Neuronal stem cell (in vitro differentiated cells): ENCODE measurements at regions not wholly inside any gene's neighbourhood (a gene's known extent, or its start where the extent isn't known, plus 50 kb on each side); places are given as distances from the start of the nearest gene placed in this dataset.

Source experiments
- DNase-seq: peaks from one replicate; pipeline ENCODE4 v3.0.0-alpha.2; 2013; ENCODE audit warnings: low spot score
- H2AFZ ChIP-seq: one replicate; pipeline ENCODE4 v1.6.1; 2013; ENCODE audit warnings: mild to moderate bottlenecking, low read length, inconsistent platforms
- H2AK5ac ChIP-seq: 2 replicates; pipeline ENCODE4 v1.6.1; 2013; ENCODE audit warnings: low read depth, mild to moderate bottlenecking, inconsistent platforms, low read length, moderate library complexity, mixed read lengths
- H2BK120ac ChIP-seq: 2 replicates; pipeline ENCODE4 v1.6.1; 2013; ENCODE audit warnings: low read depth, mild to moderate bottlenecking, inconsistent platforms, low read length, moderate library complexity, mixed read lengths
- H2BK12ac ChIP-seq: one replicate; pipeline ENCODE4 v1.6.1; 2013; ENCODE audit warnings: low read length, inconsistent platforms
- H2BK15ac ChIP-seq: 2 replicates; pipeline ENCODE4 v1.6.1; 2013; ENCODE audit warnings: mild to moderate bottlenecking, low read length, inconsistent platforms, mixed read lengths
- H2BK5ac ChIP-seq: one replicate; pipeline ENCODE4 v1.6.1; 2013; ENCODE audit warnings: inconsistent platforms, mild to moderate bottlenecking, low read length, moderate library complexity
- H3K14ac ChIP-seq: one replicate; pipeline ENCODE4 v1.6.1; 2013; ENCODE audit warnings: low read length, inconsistent platforms
- H3K18ac ChIP-seq: 2 replicates; pipeline ENCODE4 v1.6.1; 2013; ENCODE audit warnings: low read length, inconsistent platforms
- H3K23ac ChIP-seq: 2 replicates; pipeline ENCODE4 v1.6.1; 2013; ENCODE audit warnings: low read depth, mild to moderate bottlenecking, mixed read lengths, low read length, inconsistent platforms; ENCODE audit not compliant: poor library complexity
- H3K27ac ChIP-seq: replicated peaks from 3 replicates; pipeline ENCODE4 v1.5.1; 2013; ENCODE audit warnings: low read length, inconsistent platforms
- H3K27me3 ChIP-seq, 3 experiments: 2 replicates each; pipeline ENCODE4 v1.6.1; 2013; ENCODE audit warnings: low read length in 3 of 3, mild to moderate bottlenecking in 2 of 3, inconsistent platforms in 1 of 3, low read depth in 1 of 3, mixed read lengths in 1 of 3, moderate library complexity in 1 of 3; ENCODE audit not compliant: control insufficient read depth in 3 of 3, insufficient read depth in 3 of 3
- H3K36me3 ChIP-seq, 2 donors: replicated peaks in 1 of 2; 2 replicates each; pipeline ENCODE4 v1.6.1; 2013; ENCODE audit warnings: low read length in 2 of 2; ENCODE audit not compliant: control insufficient read depth in 2 of 2, insufficient read depth in 2 of 2
- H3K4ac ChIP-seq: 2 replicates; pipeline ENCODE4 v1.6.1; 2013; ENCODE audit warnings: inconsistent platforms, mild to moderate bottlenecking, low read length, moderate library complexity
- H3K4me1 ChIP-seq, 2 donors: 1 replicate in 1 of 2; 2 replicates in 1 of 2; pipeline ENCODE4 v1.6.1; 2013; ENCODE audit warnings: low read length in 2 of 2, low read depth in 1 of 2; ENCODE audit not compliant: control insufficient read depth in 2 of 2, insufficient read depth in 1 of 2
- H3K4me2 ChIP-seq: one replicate; pipeline ENCODE4 v1.6.1; 2013; ENCODE audit warnings: mild to moderate bottlenecking, low read length, inconsistent platforms; ENCODE audit not compliant: insufficient read depth, poor library complexity, severe bottlenecking
- H3K4me3 ChIP-seq, 2 donors: 2 replicates each; pipeline ENCODE4 v1.5.1; 2013; ENCODE audit warnings: low read length in 2 of 2, mild to moderate bottlenecking in 2 of 2, inconsistent platforms in 1 of 2, moderate library complexity in 1 of 2
- H3K79me1 ChIP-seq: one replicate; pipeline ENCODE4 v1.6.1; 2013; ENCODE audit warnings: low read depth, mild to moderate bottlenecking, inconsistent platforms, low read length, moderate library complexity
- H3K9ac ChIP-seq: one replicate; pipeline ENCODE4 v1.6.1; 2013; ENCODE audit warnings: mild to moderate bottlenecking, low read depth, low read length, inconsistent platforms; ENCODE audit not compliant: poor library complexity
- H3K9me3 ChIP-seq, 2 donors: replicated peaks in 1 of 2; 2 replicates each; pipeline versions ENCODE3 to v1.6.1; 2013; ENCODE audit warnings: low read length in 2 of 2, mild to moderate bottlenecking in 2 of 2, inconsistent platforms in 1 of 2, low read depth in 1 of 2, mixed read lengths in 1 of 2, moderate library complexity in 1 of 2; ENCODE audit not compliant: control insufficient read depth in 2 of 2, insufficient read depth in 1 of 2
- H4K8ac ChIP-seq: one replicate; pipeline ENCODE4 v1.6.1; 2013; ENCODE audit warnings: low read depth, mild to moderate bottlenecking, inconsistent platforms, low read length, moderate library complexity
- H4K91ac ChIP-seq: one replicate; pipeline ENCODE4 v1.6.1; 2013; ENCODE audit warnings: low read length, low read depth, mild to moderate bottlenecking, inconsistent platforms; ENCODE audit not compliant: poor library complexity
- WGBS, 2 donors: extraction: QIAGEN DNeasy Blood & Tissue Kit; methylation state at CpG; one replicate each; pipeline ENCODE4 v1.1.7; 2013; ENCODE audit warnings: missing lambda C conversion rate in 2 of 2, mixed read lengths in 1 of 2; ENCODE audit not compliant: insufficient read length in 2 of 2, insufficient replicate concordance in 1 of 2; ENCODE audit errors: extremely low coverage in 2 of 2; 5-methylcytosine and 5-hydroxymethylcytosine counted together

DNA sequence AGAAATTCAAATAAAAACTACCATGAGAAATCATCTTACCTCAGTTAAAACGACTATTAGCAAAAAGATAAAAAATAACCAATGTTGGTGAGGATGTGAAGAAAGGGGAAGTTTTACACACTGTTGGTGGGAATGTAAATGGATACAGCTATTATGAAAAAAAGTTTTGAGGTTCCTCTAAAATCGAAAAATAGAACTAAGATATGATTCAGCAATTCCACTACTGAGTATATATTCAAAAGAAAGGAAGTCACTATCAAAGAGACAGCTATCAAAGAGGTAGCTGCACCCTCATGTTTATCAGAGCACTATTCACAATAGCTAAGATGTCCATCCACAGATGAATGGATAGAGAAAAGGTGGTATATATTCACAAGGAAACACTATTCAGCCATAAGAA lies 1888.4 kb downstream of the MAT2B start:
- H2AFZ ChIP-seq: no peak overlapping the region
- WGBS, 2 donors: no CpG with 5 or more reads among the region's 2 CpGs
- H3K4ac ChIP-seq: no peak overlapping the region
- no peak overlapping the region for H2AK5ac ChIP-seq
- no peaks in the 10 kb centered on the region for H3K79me1 ChIP-seq
- H3K9me3 ChIP-seq: peaks cover 0 to under 1% of the 10 kb centered on the region in 2 donors
- no peak overlapping the region for H4K91ac ChIP-seq
- no peak overlapping the region for H3K4me3 ChIP-seq
- no peak overlapping the region for H2BK5ac ChIP-seq
- H3K14ac ChIP-seq: no peak overlapping the region
- H3K18ac ChIP-seq: no peak overlapping the region
- no peaks in the 10 kb centered on the region for H3K4me1 ChIP-seq
- H2BK12ac ChIP-seq: no peak overlapping the region
- no peaks in the 10 kb centered on the region for H3K36me3 ChIP-seq
- DNase-seq: no peak
- H3K27me3 ChIP-seq: no peaks in the 10 kb centered on the region
- H3K27ac ChIP-seq: no peak overlapping the region
- H3K9ac ChIP-seq: no peak overlapping the region
- no peak overlapping the region for H2BK15ac ChIP-seq
- no peak overlapping the region for H2BK120ac ChIP-seq
- H4K8ac ChIP-seq: no peak overlapping the region
- no peak overlapping the region for H3K4me2 ChIP-seq
- no peak overlapping the region for H3K23ac ChIP-seq

DNA sequence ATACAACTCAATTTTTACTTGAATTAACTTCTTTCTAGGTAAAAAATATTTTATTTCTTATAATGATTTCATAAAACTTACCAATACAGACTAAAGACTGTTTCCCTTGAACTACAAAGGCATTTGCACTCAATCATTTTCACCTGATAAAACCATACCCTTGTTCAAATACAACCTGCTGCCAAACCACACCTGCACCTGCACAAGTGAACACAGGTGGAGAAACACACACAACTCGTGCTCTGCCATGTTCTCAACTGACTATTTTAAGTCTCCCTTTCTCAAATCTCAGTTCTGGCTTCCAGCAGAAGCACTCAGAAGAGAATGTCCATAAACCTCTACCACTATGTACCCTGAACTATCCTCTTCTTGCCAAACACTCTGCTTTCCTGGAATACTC lies 1892.1 kb downstream of the MAT2B start:
- H3K27me3 ChIP-seq: no peaks in the 10 kb centered on the region
- H3K4me1 ChIP-seq: no peaks in the 10 kb centered on the region
- H3K4ac ChIP-seq: no peak overlapping the region
- no peak overlapping the region for H2AFZ ChIP-seq
- H3K9ac ChIP-seq: no peak overlapping the region
- H4K91ac ChIP-seq: no peak overlapping the region
- H3K36me3 ChIP-seq: no peaks in the 10 kb centered on the region
- no peak overlapping the region for H3K4me2 ChIP-seq
- WGBS, 2 donors: no CpG with 5 or more reads among the region's 1 CpG
- no peak for DNase-seq
- H2BK12ac ChIP-seq: no peak overlapping the region
- H3K9me3 ChIP-seq: no peaks in the 10 kb centered on the region
- no peak overlapping the region for H2BK120ac ChIP-seq
- no peak overlapping the region for H3K4me3 ChIP-seq
- H3K27ac ChIP-seq: no peak overlapping the region
- H3K18ac ChIP-seq: no peak overlapping the region
- H3K14ac ChIP-seq: no peak overlapping the region
- H4K8ac ChIP-seq: no peak overlapping the region
- no peak overlapping the region for H2AK5ac ChIP-seq
- no peak overlapping the region for H2BK5ac ChIP-seq
- H3K79me1 ChIP-seq: no peaks in the 10 kb centered on the region
- H3K23ac ChIP-seq: no peak overlapping the region
- H2BK15ac ChIP-seq: no peak overlapping the region

- H3K18ac ChIP-seq: no peak overlapping the region
- H2AFZ ChIP-seq: no peak overlapping the region
- no peak overlapping the region for H3K4me3 ChIP-seq
- H3K4me1 ChIP-seq: no peaks in the 10 kb centered on the region
- no peaks in the 10 kb centered on the region for H3K36me3 ChIP-seq
- H2BK12ac ChIP-seq: no peak overlapping the region
- no peak overlapping the region for H2BK120ac ChIP-seq
- no peak overlapping the region for H2AK5ac ChIP-seq
- no peak overlapping the region for H2BK15ac ChIP-seq
- no peak overlapping the region for H3K14ac ChIP-seq
- H4K91ac ChIP-seq: no peak overlapping the region
- no peaks in the 10 kb centered on the region for H3K9me3 ChIP-seq
- no peak overlapping the region for H3K9ac ChIP-seq
- no peak overlapping the region for H3K23ac ChIP-seq
- H4K8ac ChIP-seq: no peak overlapping the region
- H3K79me1 ChIP-seq: no peaks in the 10 kb centered on the region
- H3K4ac ChIP-seq: no peak overlapping the region
- H3K4me2 ChIP-seq: no peak overlapping the region
- DNase-seq: no peak
- no peaks in the 10 kb centered on the region for H3K27me3 ChIP-seq
- no peak overlapping the region for H2BK5ac ChIP-seq
- H3K27ac ChIP-seq: no peak overlapping the region
These were observed 1894.7 kb downstream of the MAT2B start for GRCh38 chr5:165400086-165400485.

DNA sequence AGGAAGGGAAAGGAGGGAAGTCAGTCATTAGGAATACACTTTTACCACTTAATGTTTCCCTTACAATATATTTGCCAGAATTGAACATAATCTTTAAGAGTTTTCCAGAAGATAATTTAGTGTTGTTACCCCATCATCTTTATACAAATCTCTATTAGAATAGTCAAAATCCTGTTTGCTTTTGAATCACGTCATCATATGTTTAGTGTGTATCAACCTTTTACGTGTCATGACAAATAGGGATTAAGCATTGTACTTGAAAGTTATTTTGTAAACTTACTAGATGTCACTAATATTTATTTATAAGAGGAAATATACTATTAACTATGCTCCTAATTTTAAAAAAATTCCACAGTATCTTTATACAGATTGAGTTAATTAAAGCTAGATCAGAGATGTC lies 1899.5 kb downstream of the MAT2B start:
- H3K79me1 ChIP-seq: no peaks in the 10 kb centered on the region
- H2AK5ac ChIP-seq: no peak overlapping the region
- H3K23ac ChIP-seq: no peak overlapping the region
- H2BK12ac ChIP-seq: no peak overlapping the region
- no peak overlapping the region for H2BK15ac ChIP-seq
- no peak overlapping the region for H3K14ac ChIP-seq
- WGBS, 2 donors: no CpG with 5 or more reads among the region's 2 CpGs
- no peak overlapping the region for H3K18ac ChIP-seq
- H2BK5ac ChIP-seq: no peak overlapping the region
- H3K4me2 ChIP-seq: no peak overlapping the region
- H3K27ac ChIP-seq: no peak overlapping the region
- no peaks in the 10 kb centered on the region for H3K27me3 ChIP-seq
- no peaks in the 10 kb centered on the region for H3K4me1 ChIP-seq
- H3K9me3 ChIP-seq: peaks cover 0 to 1% of the 10 kb centered on the region in 2 donors
- H2AFZ ChIP-seq: no peak overlapping the region
- H3K4ac ChIP-seq: no peak overlapping the region
- no peak overlapping the region for H4K91ac ChIP-seq
- H3K4me3 ChIP-seq: no peak overlapping the region
- no peaks in the 10 kb centered on the region for H3K36me3 ChIP-seq
- no peak overlapping the region for H2BK120ac ChIP-seq
- DNase-seq: no peak
- H3K9ac ChIP-seq: no peak overlapping the region
- no peak overlapping the region for H4K8ac ChIP-seq
